HepG2 (cell line): ENCODE measurements at regions not wholly inside any gene's neighbourhood (a gene's known extent, or its start where the extent isn't known, plus 50 kb on each side); places are given as distances from the start of the nearest gene placed in this dataset.

Experiments used
- JUND ChIP-seq: sonication (generic); formaldehyde crosslinking; IDR thresholded peaks from 2 replicates; pipeline ENCODE4 v1.8.0; 2022; ENCODE audit warnings: mild to moderate bottlenecking, missing genetic modification reagents
- PCBP1 ChIP-seq: fragments of 200-400 bp; formaldehyde crosslinking; IDR thresholded peaks from 2 replicates; pipeline ENCODE4 v1.6.1; 2017; ENCODE audit warnings: mild to moderate bottlenecking, low read depth, low read length, borderline replicate concordance
- POLR2G ChIP-seq: fragments of 200-400 bp; formaldehyde crosslinking; IDR thresholded peaks from 2 replicates; pipeline ENCODE4 v1.6.1; 2018; ENCODE audit warnings: mild to moderate bottlenecking, low read depth, low read length, moderate library complexity
- U2AF2 ChIP-seq: fragments of 200-400 bp; formaldehyde crosslinking; IDR thresholded peaks from 2 replicates; pipeline ENCODE4 v1.6.1; 2017; ENCODE audit warnings: low read depth, mild to moderate bottlenecking, low read length
- ZNF18 ChIP-seq: sonication (generic); formaldehyde crosslinking; IDR thresholded peaks from 2 replicates; pipeline ENCODE4 v1.8.0; 2022; ENCODE audit warnings: mild to moderate bottlenecking, missing genetic modification reagents; ENCODE audit not compliant: insufficient replicate concordance
- ZNF44 ChIP-seq: sonication (generic); formaldehyde crosslinking; IDR thresholded peaks from 2 replicates; pipeline ENCODE4 v1.5.1; 2020; ENCODE audit warnings: mild to moderate bottlenecking, missing genetic modification reagents

- TF ChIP-seq U2AF2 (no peak), PCBP1 (no peak), JUND (no peak), POLR2G (no peak), ZNF44 (CRISPR knock-in tag) (no peak), ZNF18 (CRISPR knock-in tag) (no peak)
Observed at GRCh38 chr13:111403266-111403665, 82.8 kb downstream of the TEX29 start.
